Stimulated activated naive B cell treated with anti-CD40 and anti-IgM and Interleukin-4, amounts not matched to agents 10 μg/mL and 1 μg/mL and 100 μg/mL, for 72 hours (primary cell): ENCODE measurements at regions not wholly inside any gene's neighbourhood (a gene's known extent, or its start where the extent isn't known, plus 50 kb on each side); places are given as distances from the start of the nearest gene placed in this dataset.
"Not testable (repeated sequence)": the region's sequence is repeated elsewhere in the genome, so short reads cannot be mapped to it uniquely, and the experiment has no call there.

Source experiments
- ATAC-seq, 2 donors: fragments of 150-1000 bp; cut with Tn5 transposase; replicated peaks; 2 replicates each; pipeline ENCODE4 v1.10.0; 2021; ENCODE audit warnings: moderate library complexity in 1 of 2
- DNase-seq: peaks from one replicate; pipeline ENCODE4 v3.0.0; 2021
- H3K27ac Mint-ChIP-seq: one replicate; pipeline ENCODE4 v1.8.0; 2022; ENCODE audit warnings: mild to moderate bottlenecking, mixed read lengths
- H3K27me3 Mint-ChIP-seq, 2 donors: one replicate each; pipeline ENCODE4 v1.8.0; 2022; ENCODE audit warnings: mixed read lengths in 2 of 2
- H3K36me3 Mint-ChIP-seq, 2 donors: one replicate each; pipeline ENCODE4 v1.8.0; 2022; ENCODE audit warnings: mixed read lengths in 2 of 2, mild to moderate bottlenecking in 1 of 2
- H3K4me1 Mint-ChIP-seq, 2 donors: one replicate each; pipeline ENCODE4 v1.8.0; 2022; ENCODE audit warnings: mixed read lengths in 2 of 2, mild to moderate bottlenecking in 1 of 2
- H3K4me3 Mint-ChIP-seq, 2 donors: one replicate each; pipeline ENCODE4 v1.8.0; 2022; ENCODE audit warnings: mild to moderate bottlenecking in 2 of 2, mixed read lengths in 2 of 2, moderate library complexity in 1 of 2
- H3K9me3 Mint-ChIP-seq, 2 donors: one replicate each; pipeline ENCODE4 v1.8.0; 2022; ENCODE audit warnings: mixed read lengths in 2 of 2, mild to moderate bottlenecking in 1 of 2

DNA sequence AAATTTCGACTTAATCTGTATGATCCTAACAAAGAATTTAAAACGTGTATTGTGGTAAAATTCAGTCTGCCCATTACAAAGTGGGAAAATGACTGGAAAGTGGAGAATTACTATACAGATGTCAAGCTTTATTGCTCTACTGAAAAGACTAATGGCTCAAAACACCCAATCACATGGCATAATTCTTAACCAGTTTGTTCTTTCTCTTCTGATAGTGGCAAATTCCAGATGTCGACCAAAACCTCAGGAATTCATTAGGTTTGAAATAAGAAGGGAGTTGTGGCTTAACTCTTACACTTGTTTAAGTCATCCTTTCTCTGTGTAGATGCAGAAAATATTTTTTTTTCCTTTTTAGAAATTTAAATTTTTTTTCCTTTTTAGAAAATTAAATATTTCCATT lies 1254.9 kb upstream of the LRRN3 start:
- ATAC-seq, result no peak

DNA sequence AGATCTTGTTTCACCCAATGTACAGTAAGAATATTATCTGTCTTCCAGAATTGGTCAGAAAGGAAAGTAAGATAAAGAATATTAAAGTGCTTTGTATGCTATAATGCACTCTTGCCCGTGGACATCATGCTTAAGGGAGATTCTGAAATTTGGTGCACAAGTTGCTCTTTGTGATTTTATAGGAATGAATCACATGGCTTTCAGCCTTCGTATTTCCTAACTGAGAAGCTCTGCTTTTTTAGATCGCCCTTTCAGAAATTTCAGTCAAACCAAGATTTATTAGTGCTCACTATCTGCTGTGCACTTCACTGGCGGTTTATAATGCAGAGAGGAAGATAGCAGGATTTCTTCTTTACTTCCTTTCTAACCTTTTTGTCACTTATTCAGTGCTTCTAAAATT lies 1248.5 kb upstream of the LRRN3 start:
- H3K4me1 Mint-ChIP-seq, result no peaks in the 10 kb centered on the region
- no peak for ATAC-seq
- H3K27me3 Mint-ChIP-seq, result no peaks in the 10 kb centered on the region
- DNase-seq, result no peak
- no peak overlapping the region for H3K4me3 Mint-ChIP-seq
- no peaks in the 10 kb centered on the region for H3K36me3 Mint-ChIP-seq
- no peak overlapping the region for H3K27ac Mint-ChIP-seq
- no peaks in the 10 kb centered on the region for H3K9me3 Mint-ChIP-seq

More for the DNA sequence above, 1254.9 kb upstream of the LRRN3 start:
- no peaks in the 10 kb centered on the region for H3K4me1 Mint-ChIP-seq
- H3K9me3 Mint-ChIP-seq, result no peaks in the 10 kb centered on the region
- H3K4me3 Mint-ChIP-seq, result no peak overlapping the region
- no peak for DNase-seq
- H3K27ac Mint-ChIP-seq, result no peak overlapping the region
- no peaks in the 10 kb centered on the region for H3K27me3 Mint-ChIP-seq
- H3K36me3 Mint-ChIP-seq, result no peaks in the 10 kb centered on the region

DNA sequence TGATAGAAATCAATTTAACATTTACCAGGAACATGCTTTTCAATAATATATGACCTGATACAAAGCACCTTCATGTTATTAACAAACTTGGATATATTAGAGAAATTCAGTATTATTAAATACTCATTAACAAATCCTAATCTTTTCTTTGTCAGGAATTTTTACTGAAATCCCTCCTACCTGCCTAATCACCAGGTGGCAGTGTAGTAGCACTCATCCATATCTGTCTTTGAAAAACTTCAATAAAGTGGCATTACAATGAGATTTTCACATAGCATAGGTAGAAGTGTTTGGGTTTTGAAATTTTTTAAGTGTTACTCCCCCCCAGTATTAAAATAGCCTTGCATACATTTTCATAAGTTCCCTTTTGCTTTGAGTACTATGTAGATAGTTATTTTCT lies 1246.6 kb upstream of the LRRN3 start:
- H3K4me1 Mint-ChIP-seq, result no peaks in the 10 kb centered on the region
- H3K27ac Mint-ChIP-seq, result no peak overlapping the region
- no peaks in the 10 kb centered on the region for H3K36me3 Mint-ChIP-seq
- H3K27me3 Mint-ChIP-seq, result no peaks in the 10 kb centered on the region
- H3K9me3 Mint-ChIP-seq, result no peaks in the 10 kb centered on the region
- ATAC-seq, result no peak
- no peak overlapping the region for H3K4me3 Mint-ChIP-seq
- no peak for DNase-seq

DNA sequence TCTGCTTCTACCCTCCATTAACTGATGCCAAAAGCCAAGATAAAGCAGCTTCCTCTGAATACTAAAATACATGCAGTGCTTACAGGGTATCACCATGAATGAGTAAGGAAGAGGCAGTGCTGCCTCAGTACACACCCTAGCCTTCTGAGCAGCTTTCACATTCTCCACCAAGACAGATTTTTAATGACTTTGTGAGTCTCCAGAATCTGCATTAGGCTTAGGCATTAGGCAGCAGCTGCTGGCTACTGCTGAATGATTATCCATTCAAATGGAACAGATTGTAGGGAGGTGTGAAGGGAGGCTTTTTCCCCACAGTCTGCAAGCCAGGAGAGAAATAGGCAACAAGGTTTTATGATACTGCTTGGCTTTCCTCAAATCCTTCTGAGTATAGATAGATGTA lies 1226.7 kb upstream of the LRRN3 start:
- no peak overlapping the region for H3K4me3 Mint-ChIP-seq
- H3K27ac Mint-ChIP-seq, result no peak overlapping the region
- peaks cover 0 to 6% of the 10 kb centered on the region in 2 donors for H3K9me3 Mint-ChIP-seq
- DNase-seq (no peak), ATAC-seq (no peak)
- H3K4me1 Mint-ChIP-seq, result no peaks in the 10 kb centered on the region
- H3K36me3 Mint-ChIP-seq, result no peaks in the 10 kb centered on the region
- H3K27me3 Mint-ChIP-seq, result no peaks in the 10 kb centered on the region

DNA sequence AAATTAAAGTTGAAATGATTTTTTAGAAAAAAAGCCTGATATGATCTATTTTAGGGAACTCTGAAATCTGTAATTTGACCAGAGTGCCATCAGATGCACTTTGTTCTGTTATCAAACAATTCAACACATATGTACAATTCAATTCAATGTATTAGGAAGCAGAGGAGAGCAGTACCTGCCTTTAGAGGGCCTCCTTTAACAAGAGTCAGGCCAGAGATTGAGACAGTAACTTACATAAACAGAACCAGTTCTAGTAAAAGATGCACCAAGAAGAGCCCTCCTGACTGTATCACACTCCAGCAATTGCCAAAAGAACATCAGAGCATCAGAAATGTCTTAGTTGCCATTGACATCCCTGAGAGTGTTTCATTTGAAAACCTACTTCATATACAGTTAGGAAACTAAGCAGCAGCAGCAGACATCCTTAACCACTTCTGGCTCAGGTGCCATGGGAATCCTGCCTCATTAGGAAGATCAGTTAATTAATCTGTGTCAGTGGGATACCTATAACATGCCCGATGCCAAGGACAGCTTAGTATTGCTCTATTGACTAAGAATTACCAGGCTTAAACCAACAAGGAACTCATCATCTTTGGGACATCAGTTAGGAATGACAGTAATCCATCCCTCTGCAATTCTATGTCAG lies 1222.6 kb upstream of the LRRN3 start:
- no peaks in the 10 kb centered on the region for H3K36me3 Mint-ChIP-seq
- no peak overlapping the region for H3K4me3 Mint-ChIP-seq
- no peaks in the 10 kb centered on the region for H3K4me1 Mint-ChIP-seq
- peak in 1 of 2 donors; percentile 12 for ATAC-seq
- H3K27me3 Mint-ChIP-seq, result no peaks in the 10 kb centered on the region
- no peak for DNase-seq
- H3K27ac Mint-ChIP-seq, result no peak overlapping the region
- peaks cover 0 to 2% of the 10 kb centered on the region in 2 donors for H3K9me3 Mint-ChIP-seq

DNA sequence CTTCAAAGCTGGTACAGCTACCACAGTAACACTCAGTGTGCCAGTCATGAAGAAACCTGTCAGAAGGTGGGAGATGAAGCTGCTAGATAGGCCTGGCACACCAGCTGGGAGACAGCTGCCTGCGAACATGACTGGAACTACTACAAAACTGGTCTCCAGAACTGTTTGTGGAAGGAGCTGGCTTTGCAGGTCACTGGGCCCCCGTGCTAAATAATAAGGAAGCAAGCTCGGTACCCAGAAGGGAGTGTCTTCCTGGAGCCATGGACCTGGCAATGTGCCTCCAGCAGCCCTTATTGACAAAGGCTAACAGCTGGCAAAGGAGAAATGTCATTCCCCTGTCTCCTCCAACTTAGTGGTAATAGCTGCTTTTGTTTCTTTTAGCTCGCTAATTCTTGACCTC lies 1217.6 kb upstream of the LRRN3 start:
- Mint-ChIP-seq H3K36me3 (no peaks in the 10 kb centered on the region), H3K4me1 (no peaks in the 10 kb centered on the region), H3K27me3 (no peaks in the 10 kb centered on the region), H3K9me3 (no peaks in the 10 kb centered on the region), H3K27ac (no peak overlapping the region), H3K4me3 (no peak overlapping the region)
- no peak for DNase-seq
- ATAC-seq, result no peak

DNA sequence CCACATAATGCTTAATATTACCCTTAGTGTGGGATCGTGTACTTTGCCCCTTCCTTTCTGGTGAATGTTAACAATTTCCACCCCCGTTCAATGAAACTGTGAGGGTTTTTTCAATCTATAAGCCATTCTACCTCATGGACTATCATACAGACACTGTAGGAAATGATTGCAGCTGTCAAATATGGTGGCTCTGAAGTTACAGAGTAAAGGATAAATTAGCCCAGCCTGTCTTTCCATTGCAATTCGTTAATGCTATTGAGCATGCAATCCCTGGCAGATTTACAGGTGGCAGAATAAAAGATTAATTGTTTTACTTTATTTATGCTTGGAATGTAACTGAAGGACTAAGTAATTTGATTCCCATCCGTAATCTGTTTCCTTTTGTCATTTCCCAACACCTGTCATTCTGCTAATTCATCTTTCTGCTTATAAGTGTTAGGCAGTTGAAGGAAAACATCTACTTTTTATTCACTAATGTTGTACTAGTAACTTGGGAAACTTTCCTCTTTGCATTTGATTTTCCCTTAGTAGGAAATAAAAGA lies 1211.6 kb upstream of the LRRN3 start:
- ATAC-seq, result no peak
- H3K36me3 Mint-ChIP-seq, result no peaks in the 10 kb centered on the region
- H3K4me3 Mint-ChIP-seq, result no peak overlapping the region
- H3K27me3 Mint-ChIP-seq, result no peaks in the 10 kb centered on the region
- no peak for DNase-seq
- H3K4me1 Mint-ChIP-seq, result no peaks in the 10 kb centered on the region
- H3K9me3 Mint-ChIP-seq, result peaks cover 0 to 6% of the 10 kb centered on the region in 2 donors
- H3K27ac Mint-ChIP-seq, result no peak overlapping the region

DNA sequence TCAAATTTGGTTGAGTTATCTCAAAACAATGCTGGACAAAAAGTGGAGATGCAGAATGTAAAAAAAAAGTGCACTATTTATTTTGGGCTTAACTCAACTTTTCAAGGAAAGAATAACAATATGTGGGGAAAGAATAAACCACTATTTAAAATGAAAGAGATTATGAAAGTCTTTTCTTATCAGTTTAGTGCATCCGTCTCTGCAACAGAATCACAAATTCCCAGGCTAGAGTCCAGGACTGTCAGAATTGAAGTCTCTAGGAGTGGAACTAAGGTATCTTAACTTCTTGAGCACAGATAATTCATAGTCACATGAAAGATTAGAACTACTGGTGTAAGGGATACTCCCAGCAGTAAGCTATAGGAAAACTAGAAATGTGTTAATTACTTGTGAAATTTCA lies 1200.3 kb upstream of the LRRN3 start:
- Mint-ChIP-seq H3K4me3 (no peak overlapping the region), H3K36me3 (no peaks in the 10 kb centered on the region), H3K4me1 (no peaks in the 10 kb centered on the region), H3K9me3 (peaks cover 0 to 1% of the 10 kb centered on the region in 2 donors), H3K27me3 (no peaks in the 10 kb centered on the region), H3K27ac (no peak overlapping the region)
- ATAC-seq, result no peak
- DNase-seq, result no peak

DNA sequence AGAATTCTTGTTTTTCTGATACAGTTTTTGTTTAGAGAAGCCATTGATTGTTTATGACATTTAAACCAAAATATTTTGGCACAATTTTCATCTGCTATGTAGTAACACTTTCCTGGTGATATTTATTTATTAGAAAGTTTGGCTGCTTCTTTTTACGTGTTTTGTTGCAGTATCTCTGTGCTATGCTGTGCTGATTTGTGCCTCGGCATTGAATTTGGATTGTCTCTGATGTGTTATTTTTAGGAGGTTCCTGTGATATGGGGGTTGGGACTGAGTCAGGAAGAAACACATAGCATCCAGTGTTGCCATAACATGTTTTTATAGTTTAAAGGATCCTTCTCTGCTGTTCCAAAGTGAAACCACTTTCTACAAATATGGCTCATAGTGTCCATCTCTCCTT lies 1197.7 kb upstream of the LRRN3 start:
- Mint-ChIP-seq H3K27me3 (no peaks in the 10 kb centered on the region), H3K36me3 (no peaks in the 10 kb centered on the region), H3K27ac (no peak overlapping the region), H3K4me1 (no peaks in the 10 kb centered on the region), H3K4me3 (no peak overlapping the region), H3K9me3 (peaks cover 0 to 1% of the 10 kb centered on the region in 2 donors)
- DNase-seq, result no peak
- no peak for ATAC-seq

DNA sequence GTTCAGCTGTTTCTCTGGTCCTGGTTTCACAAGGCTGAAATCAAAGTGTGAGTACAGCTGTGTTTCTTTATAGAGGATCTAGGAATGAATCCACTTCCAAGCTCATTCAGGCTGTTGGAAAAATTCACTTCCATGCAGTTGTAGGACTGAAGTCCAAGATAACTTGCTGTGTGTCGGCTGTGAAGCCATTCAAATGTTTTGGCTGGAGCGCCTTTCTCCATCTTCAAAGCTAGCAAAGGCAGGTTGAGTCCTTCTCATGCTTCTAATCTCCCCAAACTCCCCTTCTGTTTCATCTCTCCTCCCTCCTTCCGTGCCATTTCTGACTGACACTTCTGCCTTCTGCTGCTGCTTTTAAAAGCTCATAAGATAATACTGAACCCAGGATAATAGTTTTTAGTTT lies 1195.4 kb upstream of the LRRN3 start:
- no peaks in the 10 kb centered on the region for H3K27me3 Mint-ChIP-seq
- H3K9me3 Mint-ChIP-seq, result no peaks in the 10 kb centered on the region
- H3K4me3 Mint-ChIP-seq, result no peak overlapping the region
- no peaks in the 10 kb centered on the region for H3K4me1 Mint-ChIP-seq
- no peak overlapping the region for H3K27ac Mint-ChIP-seq
- H3K36me3 Mint-ChIP-seq, result no peaks in the 10 kb centered on the region
- DNase-seq, result no peak
- ATAC-seq, result no peak

DNA sequence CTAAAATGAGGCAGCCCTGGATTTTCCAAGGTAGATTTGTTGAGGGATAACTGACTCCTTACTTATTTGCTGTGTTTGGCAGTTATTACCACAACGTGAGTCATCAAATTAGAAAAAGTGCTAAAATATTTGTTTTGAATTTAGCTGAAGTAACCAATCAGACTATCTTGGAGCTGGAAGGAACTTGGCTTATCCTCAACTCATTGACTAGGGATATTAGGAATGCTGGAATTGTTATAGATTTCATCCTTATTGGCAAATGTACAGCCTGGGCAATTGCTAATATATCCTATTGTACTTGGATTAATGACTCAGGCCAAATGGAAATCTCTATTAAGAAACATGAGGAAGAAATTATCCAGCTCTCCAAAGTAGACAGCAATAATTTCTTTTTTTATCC lies 1189.0 kb upstream of the LRRN3 start:
- Mint-ChIP-seq H3K36me3 (no peaks in the 10 kb centered on the region), H3K27ac (no peak overlapping the region), H3K4me3 (no peak overlapping the region), H3K27me3 (no peaks in the 10 kb centered on the region), H3K9me3 (no peaks in the 10 kb centered on the region), H3K4me1 (no peaks in the 10 kb centered on the region)
- no peak for ATAC-seq
- DNase-seq, result no peak

DNA sequence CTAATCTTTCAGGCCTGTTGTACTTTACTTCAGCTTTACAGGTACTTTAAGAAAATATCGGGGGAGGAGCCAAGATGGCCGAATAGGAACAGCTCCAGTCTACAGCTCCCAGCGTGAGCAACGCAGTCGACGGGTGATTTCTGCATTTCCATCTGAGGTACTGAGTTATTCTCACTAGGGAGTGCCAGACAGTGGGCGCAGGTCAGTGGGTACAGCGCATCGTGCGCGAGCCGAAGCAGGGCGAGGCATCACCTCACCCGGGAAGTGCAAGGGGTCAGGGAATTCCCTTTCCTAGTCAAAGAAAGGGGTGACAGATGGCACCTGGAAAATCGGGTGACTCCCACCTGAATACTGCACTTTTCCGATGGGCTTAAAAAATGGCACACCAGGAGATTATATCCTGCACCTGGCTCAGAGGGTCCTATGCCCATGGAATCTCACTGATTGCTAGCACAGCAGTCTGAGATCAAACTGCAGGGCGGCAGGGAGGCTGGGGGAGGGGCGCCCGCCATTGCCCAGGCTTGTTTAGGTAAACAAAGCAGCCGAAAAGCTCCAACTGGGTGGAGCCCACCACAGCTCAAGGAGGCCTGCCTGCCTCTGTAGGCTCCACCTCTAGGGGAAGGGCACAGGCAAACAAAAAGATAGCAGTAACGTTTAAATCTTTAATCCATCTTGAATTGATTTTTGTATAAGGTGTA lies 1185.4 kb upstream of the LRRN3 start:
- H3K27me3 Mint-ChIP-seq, H3K36me3 Mint-ChIP-seq, H3K4me3 Mint-ChIP-seq, DNase-seq, H3K27ac Mint-ChIP-seq, H3K9me3 Mint-ChIP-seq, H3K4me1 Mint-ChIP-seq, ATAC-seq: not testable (repeated sequence)

DNA sequence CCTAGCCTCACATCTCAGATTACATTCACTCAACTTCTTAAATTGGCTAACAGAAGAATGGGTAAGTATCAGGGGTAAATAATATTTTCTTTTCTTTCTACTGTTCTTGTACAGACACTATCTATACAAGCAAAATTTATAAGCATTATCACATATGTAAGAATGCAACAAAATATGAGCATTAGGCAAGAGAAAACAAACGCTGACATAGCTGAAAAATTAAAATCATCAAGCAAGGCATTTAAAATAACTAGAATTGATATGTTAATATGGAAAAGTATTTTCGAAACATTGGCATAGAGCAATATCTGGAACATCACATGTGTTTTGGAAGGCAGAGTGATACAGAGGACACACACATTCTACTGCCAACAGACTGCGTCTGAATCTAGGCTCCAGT lies 1175.3 kb upstream of the LRRN3 start:
- H3K4me3 Mint-ChIP-seq, result no peak overlapping the region
- DNase-seq, result no peak
- H3K27ac Mint-ChIP-seq, result no peak overlapping the region
- no peaks in the 10 kb centered on the region for H3K4me1 Mint-ChIP-seq
- no peaks in the 10 kb centered on the region for H3K36me3 Mint-ChIP-seq
- no peaks in the 10 kb centered on the region for H3K27me3 Mint-ChIP-seq
- H3K9me3 Mint-ChIP-seq, result peaks cover 6 to 11% of the 10 kb centered on the region in 2 donors
- ATAC-seq, result no peak

DNA sequence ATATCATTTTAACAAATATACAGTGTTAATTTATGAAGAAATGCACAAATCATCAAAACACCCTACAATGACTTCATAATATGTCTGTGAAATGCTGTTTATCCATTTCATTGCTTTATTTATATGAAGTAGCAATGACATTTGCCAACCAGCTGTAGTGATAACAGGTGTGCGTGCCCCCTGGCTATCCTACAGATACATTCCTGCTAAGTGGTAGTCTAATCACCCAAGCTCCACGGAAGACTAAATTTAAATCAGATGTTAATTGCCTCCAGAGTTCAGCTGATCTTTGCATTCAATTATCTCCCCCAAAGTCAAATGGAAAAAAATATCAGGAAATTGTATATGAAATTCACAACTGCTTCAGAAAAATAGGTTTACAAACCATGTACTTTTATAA lies 1164.2 kb upstream of the LRRN3 start:
- no peak for ATAC-seq
- H3K4me1 Mint-ChIP-seq, result no peaks in the 10 kb centered on the region

DNA sequence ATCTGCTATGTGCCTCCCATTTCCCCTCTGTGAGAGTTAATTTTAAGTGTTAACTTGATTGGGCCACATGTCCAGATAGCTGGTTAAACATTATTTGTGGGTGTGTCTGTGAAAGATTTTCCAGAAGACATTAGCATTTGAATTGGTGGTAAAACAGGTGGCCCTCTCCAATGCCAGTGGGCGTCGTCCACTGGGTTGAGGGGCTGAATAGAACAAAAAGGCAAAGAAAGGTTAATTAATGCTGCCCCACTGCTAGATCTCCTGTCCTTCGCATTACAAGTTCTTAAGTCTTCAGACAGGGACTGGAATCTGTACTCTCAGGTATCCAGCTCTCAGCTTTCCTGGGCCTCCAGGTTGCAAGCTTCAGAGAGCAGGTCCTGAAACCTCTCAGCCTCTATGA lies 1160.9 kb upstream of the LRRN3 start:
- peaks cover 0 to 4% of the 10 kb centered on the region in 2 donors for H3K9me3 Mint-ChIP-seq
- H3K27ac Mint-ChIP-seq, result no peak overlapping the region
- ATAC-seq (no peak), DNase-seq (no peak)
- H3K4me1 Mint-ChIP-seq, result no peaks in the 10 kb centered on the region
- no peak overlapping the region for H3K4me3 Mint-ChIP-seq
- no peaks in the 10 kb centered on the region for H3K36me3 Mint-ChIP-seq
- no peaks in the 10 kb centered on the region for H3K27me3 Mint-ChIP-seq

More for the DNA sequence above, 1164.2 kb upstream of the LRRN3 start:
- H3K4me3 Mint-ChIP-seq, result no peak overlapping the region
- no peak for DNase-seq
- no peak overlapping the region for H3K27ac Mint-ChIP-seq
- no peaks in the 10 kb centered on the region for H3K27me3 Mint-ChIP-seq
- H3K9me3 Mint-ChIP-seq, result peaks cover 7 to 9% of the 10 kb centered on the region in 2 donors
- no peaks in the 10 kb centered on the region for H3K36me3 Mint-ChIP-seq
